Stimulated activated CD4-positive, alpha-beta T cell treated with anti-CD3 and anti-CD28 coated beads, Interleukin-1b, Interleukin-23, amount 100 ng/mL, for 48 hours (primary cell): ENCODE measurements at regions not wholly inside any gene's neighbourhood (a gene's known extent, or its start where the extent isn't known, plus 50 kb on each side); places are given as distances from the start of the nearest gene placed in this dataset.

Experiments
- DNase-seq: peaks from one replicate; pipeline ENCODE4 v3.0.0-alpha.2; 2020

- no peak for DNase-seq
Observed at GRCh38 chr18:76771192-76771799, 51.1 kb upstream of the ZNF236 start.

- DNase-seq = no peak
Observed at GRCh38 chr18:76767954-76768353, 54.4 kb upstream of the ZNF236 start.

GRCh38 chr18:76766429-76766828, 55.9 kb upstream of the ZNF236 start:
- DNase-seq = no peak

- DNase-seq = no peak
Observed at GRCh38 chr18:76765649-76766048, 56.7 kb upstream of the ZNF236 start.

- no peak for DNase-seq
Observed at GRCh38 chr18:76764291-76764901, 58.0 kb upstream of the ZNF236 start.

DNA sequence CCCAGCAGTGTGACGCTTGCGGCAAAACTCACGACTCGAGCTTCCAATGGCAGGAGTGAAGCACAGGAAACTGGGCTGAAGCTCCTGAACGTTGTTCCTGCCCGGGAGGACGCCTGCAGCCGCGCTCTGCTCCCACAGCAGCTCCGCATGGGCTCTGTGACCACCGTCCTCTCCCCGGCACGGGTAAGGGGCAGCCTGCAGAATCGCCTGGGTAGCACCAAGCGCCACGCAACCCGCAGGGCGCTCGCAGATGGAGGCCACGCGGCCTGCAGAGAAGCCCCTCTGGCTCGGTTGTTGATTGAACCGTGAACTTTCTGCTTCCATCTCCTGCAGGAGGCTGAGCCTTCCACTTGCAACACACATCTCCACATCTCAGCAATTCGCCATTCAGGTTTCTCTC, 63.3 kb upstream of the ZNF236 start:
- DNase-seq = no peak

GRCh38 chr18:76757925-76758324, 64.4 kb upstream of the ZNF236 start:
- DNase-seq = no peak

GRCh38 chr18:76757335-76757734, 65.0 kb upstream of the ZNF236 start:
- DNase-seq = no peak

- DNase-seq = no peak
Observed at GRCh38 chr18:76756531-76757253, 65.7 kb upstream of the ZNF236 start.

- no peak for DNase-seq
Observed at GRCh38 chr18:76754351-76754750, 68.0 kb upstream of the ZNF236 start.

- no peak for DNase-seq
Observed at GRCh38 chr18:76752400-76752799, 70.0 kb upstream of the ZNF236 start.

DNA sequence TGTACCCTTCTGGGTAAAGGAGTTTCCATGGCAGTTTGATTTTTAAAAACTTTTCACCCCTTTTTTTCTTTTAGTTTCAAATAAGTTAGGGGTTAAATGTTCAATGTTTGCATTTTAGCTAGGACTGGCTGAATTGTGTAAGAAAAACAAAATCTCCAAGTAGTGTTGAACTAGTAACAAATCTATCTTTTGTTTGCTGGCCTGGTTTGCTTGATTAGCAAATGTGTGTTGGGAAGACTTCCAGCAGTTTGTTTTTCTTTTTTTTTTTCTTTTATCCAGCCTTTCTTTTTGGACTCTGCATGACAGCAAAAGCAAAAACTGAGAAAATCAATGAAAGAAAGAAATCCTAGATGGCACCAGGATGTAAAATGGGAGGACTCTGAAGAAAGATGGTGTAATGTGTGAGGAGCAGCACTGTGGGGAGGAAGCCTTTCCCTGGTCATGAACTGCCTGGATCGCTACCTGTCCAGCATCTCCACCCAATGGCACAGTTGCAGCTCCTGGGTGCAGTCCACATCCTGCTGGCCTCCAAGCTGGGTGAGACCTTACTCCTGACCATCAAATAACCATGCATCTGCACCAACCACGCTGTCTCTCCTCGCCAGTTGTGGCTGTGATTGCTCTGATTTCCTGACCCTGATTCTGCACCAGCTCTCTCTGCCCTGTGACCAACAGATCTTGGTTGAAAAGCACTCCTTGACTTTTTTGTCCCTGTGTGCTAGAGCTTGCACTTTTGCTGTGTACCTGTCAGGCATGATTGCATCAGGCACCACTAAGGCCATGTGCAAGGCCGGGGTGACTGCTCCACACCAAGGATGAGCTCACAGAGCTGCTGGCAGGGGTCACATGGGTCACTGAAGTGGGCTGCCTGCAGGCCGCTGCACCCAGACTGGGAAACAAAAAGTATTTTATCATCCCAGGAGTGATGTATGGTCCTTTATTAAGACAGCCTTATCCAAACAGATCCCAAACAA, 71.2 kb upstream of the ZNF236 start:
- no peak for DNase-seq

GRCh38 chr18:76750269-76750668, 72.1 kb upstream of the ZNF236 start:
- DNase-seq = no peak

- no peak for DNase-seq
Observed at GRCh38 chr18:76747676-76748075, 74.7 kb upstream of the ZNF236 start.

DNA sequence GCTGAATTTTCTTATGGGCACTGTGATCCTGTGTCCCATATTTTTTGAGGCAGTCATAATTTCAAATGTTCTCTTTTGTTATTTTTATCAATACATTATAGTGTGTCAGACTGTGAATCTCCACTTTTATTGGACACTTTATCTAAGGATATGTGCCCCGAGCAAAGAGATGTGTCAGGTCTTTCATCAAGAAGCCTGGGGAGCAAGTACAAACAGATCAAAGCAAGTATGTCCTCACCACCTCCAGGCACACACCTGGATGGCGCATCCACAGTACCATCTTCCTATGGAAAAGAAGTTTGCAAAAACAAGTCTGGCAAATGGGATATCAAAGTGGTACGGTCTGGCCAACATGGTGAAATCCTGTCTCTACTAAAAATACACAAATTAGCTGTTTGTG, 81.0 kb upstream of the ZNF236 start:
- DNase-seq = no peak

DNA sequence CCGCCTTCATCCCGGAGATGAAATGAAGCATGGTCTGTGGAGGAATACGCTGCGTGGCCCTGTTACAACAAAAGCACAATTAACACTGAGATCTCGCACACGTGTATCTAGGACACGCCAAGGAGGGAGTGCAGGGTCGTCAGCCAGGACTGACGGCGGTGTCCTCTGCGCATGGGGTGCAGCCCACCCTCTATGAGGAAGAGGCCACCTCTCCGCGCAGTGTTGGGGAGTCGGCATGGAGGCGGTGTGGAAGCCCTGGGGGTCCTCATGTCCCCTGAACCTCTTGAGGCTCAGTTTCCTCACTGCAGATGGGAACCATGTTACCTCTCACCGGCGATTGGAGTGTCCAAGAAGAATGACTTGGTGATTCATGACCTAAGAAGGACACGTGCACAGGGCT, 86.0 kb upstream of the ZNF236 start:
- DNase-seq = no peak

GRCh38 chr18:76730901-76731300, 91.5 kb upstream of the ZNF236 start:
- DNase-seq = no peak

- DNase-seq = no peak
Observed at GRCh38 chr18:76727589-76727988, 94.8 kb upstream of the ZNF236 start.

DNA sequence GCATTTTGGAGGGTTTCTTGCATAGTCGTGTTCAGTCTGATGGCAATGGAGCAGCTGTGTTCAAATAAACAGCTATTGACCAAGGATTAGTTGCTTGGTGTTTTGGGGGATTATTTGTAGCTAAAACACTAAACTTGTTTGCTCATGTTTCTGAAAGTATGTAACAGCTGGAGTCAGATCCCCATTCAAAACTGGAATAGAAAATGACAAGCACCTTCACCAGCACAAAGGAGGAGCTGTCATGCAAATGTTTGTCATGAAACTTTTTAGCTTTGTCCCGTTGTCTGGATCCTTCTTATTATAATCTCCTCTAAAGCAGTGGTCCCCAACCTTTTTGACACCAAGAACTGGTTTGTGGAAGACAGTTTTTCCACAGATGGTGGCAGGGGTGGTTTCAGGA, 96.9 kb upstream of the ZNF236 start:
- no peak for DNase-seq

DNA sequence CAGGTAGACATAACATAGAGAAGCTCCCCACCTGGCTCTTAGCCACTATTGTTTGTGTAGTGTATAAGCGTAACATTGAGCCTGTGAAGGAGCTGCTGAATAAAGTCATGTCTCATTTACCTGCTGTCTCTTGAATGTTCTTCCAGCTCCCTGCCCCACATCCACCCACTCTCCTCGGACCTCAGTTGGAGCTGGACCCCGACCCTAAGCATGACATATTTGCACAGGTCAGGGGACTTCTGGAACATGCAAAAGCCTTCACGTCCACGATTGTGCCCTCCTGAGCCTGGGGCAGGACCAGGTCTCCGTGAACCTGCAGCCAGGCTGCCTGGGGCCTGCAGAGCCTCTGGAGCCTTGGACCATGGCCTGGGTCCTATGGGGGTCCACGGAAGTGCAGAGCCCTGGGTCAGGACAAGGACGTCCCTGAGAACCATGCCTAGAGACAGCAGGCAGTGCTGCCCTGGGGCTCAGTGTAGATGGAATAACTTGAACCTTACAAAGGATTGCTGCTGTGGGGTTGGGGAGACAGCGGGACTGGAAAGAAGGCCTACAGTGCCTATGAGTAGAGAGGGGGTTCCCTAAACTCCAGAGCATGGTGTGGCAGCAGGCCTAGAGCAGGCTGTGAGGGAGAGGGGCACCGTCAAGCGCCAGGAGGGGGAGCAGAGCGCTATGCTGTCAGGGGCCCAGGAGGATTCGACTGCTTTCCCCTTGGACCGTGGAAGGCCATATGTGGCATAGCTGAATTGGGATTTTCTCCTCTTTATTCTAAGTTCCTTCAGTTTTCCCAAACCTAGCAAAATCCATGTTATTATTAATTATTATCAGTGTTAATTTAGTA, 99.9 kb upstream of the ZNF236 start:
- DNase-seq = no peak

DNA sequence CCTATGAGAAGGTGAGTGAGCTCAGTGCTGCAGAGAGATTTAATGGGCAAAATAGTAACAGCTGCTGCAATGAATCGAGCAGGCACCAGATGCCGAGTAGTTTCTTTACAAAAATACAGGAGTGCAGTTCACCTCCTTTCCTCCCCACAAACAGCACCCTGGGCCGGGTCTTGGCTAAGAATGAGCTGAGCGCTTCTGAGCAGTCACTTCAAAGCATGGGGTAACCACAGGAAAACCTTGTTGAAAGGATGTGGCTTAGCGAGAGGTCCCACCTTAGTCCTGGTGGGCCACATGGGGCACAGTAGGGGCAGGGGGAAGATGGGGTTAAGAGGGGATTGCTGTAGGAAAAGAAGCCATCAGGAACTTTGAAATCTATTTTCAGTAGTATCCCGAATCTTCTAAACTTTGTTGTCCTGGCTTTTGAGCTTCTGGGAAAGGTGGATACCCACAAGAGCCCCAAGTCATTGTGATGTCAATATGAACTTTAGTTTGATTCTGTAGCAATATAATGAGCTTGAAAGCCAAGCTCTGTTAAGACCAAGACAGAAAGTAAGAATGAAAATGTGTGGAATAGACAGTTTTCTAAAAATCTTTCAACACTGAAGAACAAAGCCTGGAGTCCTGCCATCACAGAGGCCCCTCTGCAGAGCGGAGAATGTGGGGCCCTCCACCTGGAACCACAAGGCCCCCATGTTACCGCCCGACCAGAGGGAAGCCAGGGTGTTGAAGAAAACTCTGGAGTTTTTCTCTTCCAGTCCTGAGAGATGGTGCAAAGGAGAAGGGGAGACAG, 101.0 kb upstream of the ZNF236 start:
- DNase-seq = peak; percentile 56
